ENCODE measurements at regions not wholly inside any gene's neighbourhood (a gene's known extent, or its start where the extent isn't known, plus 50 kb on each side); places are given as distances from the start of the nearest gene placed in this dataset.

GRCh38 chr9:115939065-115939765 lies 214.4 kb upstream of the PAPPA start:
- DNase-seq (ENCODE audit: extremely low spot score): no peak
- ChIA-PET CTCF (no interaction called here), POLR2A (no interaction called here)
- no peak for TF ChIP-seq FOXM1 (IDR thresholded peaks at IDR 0.05; ENCODE audit: borderline replicate concordance)
- TF ChIP-seq SP1 (IDR thresholded peaks at IDR 0.05): no peak
- TF ChIP-seq PKNOX1 (IDR thresholded peaks at IDR 0.05): no peak
- TF ChIP-seq LEF1 (IDR thresholded peaks at IDR 0.05; ENCODE audit: borderline replicate concordance): no peak
- TF ChIP-seq ELF4 (IDR thresholded peaks at IDR 0.05): no peak
- no peak for TF ChIP-seq SUZ12 (IDR thresholded peaks at IDR 0.05)
- TF ChIP-seq ARNT (IDR thresholded peaks at IDR 0.05): no peak
- TF ChIP-seq CTBP1 (IDR thresholded peaks at IDR 0.05; ENCODE audit: borderline replicate concordance): no peak
- TF ChIP-seq TARDBP (IDR thresholded peaks at IDR 0.05): no peak
- no peak for TF ChIP-seq BHLHE40 (IDR thresholded peaks at IDR 0.05; ENCODE audit: borderline replicate concordance)
- TF ChIP-seq ZNF384 (IDR thresholded peaks at IDR 0.05): no peak
- no peak for TF ChIP-seq L3MBTL2 (conservative IDR thresholded peaks at IDR 0.05)
- no peak for TF ChIP-seq HDGF (IDR thresholded peaks at IDR 0.05; ENCODE audit: borderline replicate concordance)
- no peak for TF ChIP-seq NFRKB (IDR thresholded peaks at IDR 0.05)
- TF ChIP-seq FOXA1 (IDR thresholded peaks at IDR 0.05): no peak
- no peak for TF ChIP-seq FOXK2 (IDR thresholded peaks at IDR 0.05)

- no peak for DNase-seq (ENCODE audit: extremely low spot score)
- ChIA-PET POLR2A (no interaction called here), CTCF (no interaction called here)
- TF ChIP-seq ARNT (IDR thresholded peaks at IDR 0.05) (no peak), FOXA1 (IDR thresholded peaks at IDR 0.05) (no peak), ZNF384 (IDR thresholded peaks at IDR 0.05) (no peak), SUZ12 (IDR thresholded peaks at IDR 0.05) (no peak)
Observed at GRCh38 chr9:115941561-115942315, 211.9 kb upstream of the PAPPA start.

- ChIA-PET POLR2A (no interaction called here), CTCF (no interaction called here)
- no peak for DNase-seq (ENCODE audit: extremely low spot score)
- no peak for TF ChIP-seq ARNT (IDR thresholded peaks at IDR 0.05)
- TF ChIP-seq CTBP1 (IDR thresholded peaks at IDR 0.05; ENCODE audit: borderline replicate concordance): no peak
- TF ChIP-seq ELF4 (IDR thresholded peaks at IDR 0.05): no peak
- TF ChIP-seq BHLHE40 (IDR thresholded peaks at IDR 0.05; ENCODE audit: borderline replicate concordance): no peak
- TF ChIP-seq SUZ12 (IDR thresholded peaks at IDR 0.05): no peak
- TF ChIP-seq FOXA1 (IDR thresholded peaks at IDR 0.05): no peak
- TF ChIP-seq TARDBP (IDR thresholded peaks at IDR 0.05): no peak
- no peak for TF ChIP-seq L3MBTL2 (conservative IDR thresholded peaks at IDR 0.05)
- TF ChIP-seq FOXK2 (IDR thresholded peaks at IDR 0.05): no peak
- TF ChIP-seq PKNOX1 (IDR thresholded peaks at IDR 0.05): no peak
- TF ChIP-seq SP1 (IDR thresholded peaks at IDR 0.05): no peak
- no peak for TF ChIP-seq NFRKB (IDR thresholded peaks at IDR 0.05)
- no peak for TF ChIP-seq ZNF384 (IDR thresholded peaks at IDR 0.05)
- TF ChIP-seq HDGF (IDR thresholded peaks at IDR 0.05; ENCODE audit: borderline replicate concordance): no peak
- TF ChIP-seq FOXM1 (IDR thresholded peaks at IDR 0.05; ENCODE audit: borderline replicate concordance): no peak
- TF ChIP-seq LEF1 (IDR thresholded peaks at IDR 0.05; ENCODE audit: borderline replicate concordance): no peak
Observed at GRCh38 chr9:115943431-115944165, 210.0 kb upstream of the PAPPA start.

- no peak for TF ChIP-seq SP1 (IDR thresholded peaks at IDR 0.05)
- TF ChIP-seq PKNOX1 (IDR thresholded peaks at IDR 0.05): no peak
- TF ChIP-seq L3MBTL2 (conservative IDR thresholded peaks at IDR 0.05): no peak
- TF ChIP-seq CTBP1 (IDR thresholded peaks at IDR 0.05; ENCODE audit: borderline replicate concordance): no peak
- TF ChIP-seq BHLHE40 (IDR thresholded peaks at IDR 0.05; ENCODE audit: borderline replicate concordance): no peak
- no peak for TF ChIP-seq SUZ12 (IDR thresholded peaks at IDR 0.05)
- TF ChIP-seq FOXM1 (IDR thresholded peaks at IDR 0.05; ENCODE audit: borderline replicate concordance): no peak
- POLR2A ChIA-PET: no interaction called here
- CTCF ChIA-PET: no interaction called here
- no peak for DNase-seq (ENCODE audit: extremely low spot score)
Observed at GRCh38 chr9:115944166-115944948, 209.2 kb upstream of the PAPPA start.

- TF ChIP-seq FOXA1 (IDR thresholded peaks at IDR 0.05): no peak
- TF ChIP-seq ZNF384 (IDR thresholded peaks at IDR 0.05): no peak
- TF ChIP-seq TARDBP (IDR thresholded peaks at IDR 0.05): no peak
- no peak for TF ChIP-seq NFRKB (IDR thresholded peaks at IDR 0.05)
- TF ChIP-seq PKNOX1 (IDR thresholded peaks at IDR 0.05): no peak
- no peak for TF ChIP-seq SP1 (IDR thresholded peaks at IDR 0.05)
- no peak for TF ChIP-seq ARNT (IDR thresholded peaks at IDR 0.05)
- no peak for TF ChIP-seq HDGF (IDR thresholded peaks at IDR 0.05; ENCODE audit: borderline replicate concordance)
- TF ChIP-seq L3MBTL2 (conservative IDR thresholded peaks at IDR 0.05): no peak
- no peak for TF ChIP-seq FOXM1 (IDR thresholded peaks at IDR 0.05; ENCODE audit: borderline replicate concordance)
- no peak for TF ChIP-seq CTBP1 (IDR thresholded peaks at IDR 0.05; ENCODE audit: borderline replicate concordance)
- TF ChIP-seq BHLHE40 (IDR thresholded peaks at IDR 0.05; ENCODE audit: borderline replicate concordance): no peak
- TF ChIP-seq FOXK2 (IDR thresholded peaks at IDR 0.05): no peak
- no peak for TF ChIP-seq ELF4 (IDR thresholded peaks at IDR 0.05)
- no peak for TF ChIP-seq SUZ12 (IDR thresholded peaks at IDR 0.05)
- TF ChIP-seq LEF1 (IDR thresholded peaks at IDR 0.05; ENCODE audit: borderline replicate concordance): no peak
- ChIA-PET POLR2A (no interaction called here), CTCF (no interaction called here)
- no peak for DNase-seq (ENCODE audit: extremely low spot score)
Observed at GRCh38 chr9:115945009-115945431, 208.6 kb upstream of the PAPPA start.

Measured in HEK293T (cell line).